ENCODE measurements at regions not wholly inside any gene's neighbourhood (a gene's known extent, or its start where the extent isn't known, plus 50 kb on each side); places are given as distances from the start of the nearest gene placed in this dataset.

DNA sequence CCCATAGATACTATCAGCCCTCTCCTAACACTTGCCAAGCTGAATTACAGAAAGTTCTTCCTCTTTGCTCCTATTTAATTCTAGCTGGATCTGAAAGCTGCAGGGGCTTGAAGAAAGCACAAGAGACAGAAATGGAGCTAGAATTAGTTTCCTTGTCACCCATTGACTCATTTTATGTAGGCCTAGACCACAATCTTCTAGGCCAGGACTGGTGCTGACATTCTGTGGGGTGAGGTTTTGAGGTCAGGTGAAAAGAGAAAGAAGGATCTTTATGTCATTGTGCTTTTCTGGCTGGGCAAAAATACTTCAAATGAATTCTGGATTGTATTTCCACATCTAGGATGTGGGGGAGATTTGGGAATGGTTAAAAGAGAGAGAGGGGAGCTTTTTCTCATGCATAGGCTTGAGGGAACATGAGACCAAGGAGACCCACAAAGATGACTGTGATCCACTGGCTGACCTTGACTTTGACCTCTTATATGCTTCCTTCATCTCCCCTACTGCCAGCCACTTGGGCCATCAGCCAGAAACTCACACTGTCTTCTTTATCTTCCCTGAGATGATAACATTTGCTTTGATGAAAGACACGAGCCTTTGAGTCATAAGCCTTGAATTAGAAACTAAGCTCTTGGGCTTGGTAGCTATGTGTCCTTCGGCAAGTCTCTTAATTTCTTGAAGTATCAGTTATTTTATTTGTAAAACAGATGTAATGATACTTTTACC is 274.9 kb upstream of the CADM1 start:
- no peak overlapping the region for H2AFZ ChIP-seq (ENCODE audit: low read length)
- no peak overlapping the region for H3K4me2 ChIP-seq (ENCODE audit: low read length)

DNA sequence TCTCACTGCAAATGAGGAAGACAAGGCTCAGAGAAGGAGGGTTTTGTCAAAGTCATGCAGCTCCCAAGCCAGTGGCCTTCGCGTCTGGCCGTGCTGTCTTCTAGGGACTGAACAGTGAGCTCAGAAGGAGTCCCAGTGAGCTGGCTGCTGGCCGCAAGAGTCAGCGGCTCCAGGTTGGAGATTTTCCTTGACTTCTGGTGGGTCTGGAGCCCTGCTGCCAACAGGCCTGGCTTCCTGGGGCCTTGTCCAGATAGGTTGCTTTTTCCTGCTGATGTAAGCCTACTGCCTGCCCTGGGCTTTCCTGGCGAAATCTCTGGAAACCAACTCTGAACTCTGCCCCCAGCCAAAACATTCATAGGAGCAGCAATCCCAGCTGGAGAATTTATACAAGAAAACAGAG is 272.7 kb upstream of the CADM1 start:
- H3K9me2 ChIP-seq (ENCODE audit: low read depth, low read length): no peaks in the 10 kb centered on the region
- H3K36me3 ChIP-seq (ENCODE audit: insufficient read depth, low read length): no peaks in the 10 kb centered on the region
- no peak overlapping the region for H3K4me2 ChIP-seq (ENCODE audit: low read length)
- no peak overlapping the region for H3K4me3 ChIP-seq (ENCODE audit: low read depth, low read length, poor library complexity, severe bottlenecking)
- H3K27me3 ChIP-seq (ENCODE audit: insufficient read depth, low read length): no peaks in the 10 kb centered on the region
- no peaks in the 10 kb centered on the region for H3K79me2 ChIP-seq (ENCODE audit: insufficient read depth, low read length)
- H3K4me1 ChIP-seq (ENCODE audit: insufficient read depth, low read length, severe bottlenecking): no peaks in the 10 kb centered on the region
- no peak overlapping the region for H3K9ac ChIP-seq (ENCODE audit: low read length)
- TF ChIP-seq EZH2 (IDR thresholded peaks at IDR 0.05; ENCODE audit: borderline replicate concordance, low read length): no peak
- TF ChIP-seq, protein P1, sequence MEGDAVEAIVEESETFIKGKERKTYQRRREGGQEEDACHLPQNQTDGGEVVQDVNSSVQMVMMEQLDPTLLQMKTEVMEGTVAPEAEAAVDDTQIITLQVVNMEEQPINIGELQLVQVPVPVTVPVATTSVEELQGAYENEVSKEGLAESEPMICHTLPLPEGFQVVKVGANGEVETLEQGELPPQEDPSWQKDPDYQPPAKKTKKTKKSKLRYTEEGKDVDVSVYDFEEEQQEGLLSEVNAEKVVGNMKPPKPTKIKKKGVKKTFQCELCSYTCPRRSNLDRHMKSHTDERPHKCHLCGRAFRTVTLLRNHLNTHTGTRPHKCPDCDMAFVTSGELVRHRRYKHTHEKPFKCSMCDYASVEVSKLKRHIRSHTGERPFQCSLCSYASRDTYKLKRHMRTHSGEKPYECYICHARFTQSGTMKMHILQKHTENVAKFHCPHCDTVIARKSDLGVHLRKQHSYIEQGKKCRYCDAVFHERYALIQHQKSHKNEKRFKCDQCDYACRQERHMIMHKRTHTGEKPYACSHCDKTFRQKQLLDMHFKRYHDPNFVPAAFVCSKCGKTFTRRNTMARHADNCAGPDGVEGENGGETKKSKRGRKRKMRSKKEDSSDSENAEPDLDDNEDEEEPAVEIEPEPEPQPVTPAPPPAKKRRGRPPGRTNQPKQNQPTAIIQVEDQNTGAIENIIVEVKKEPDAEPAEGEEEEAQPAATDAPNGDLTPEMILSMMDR (IDR thresholded peaks at IDR 0.05; ENCODE audit: low read length): no peak
- no peaks in the 10 kb centered on the region for H3F3A ChIP-seq (ENCODE audit: insufficient read depth, low read length)
- H4K20me1 ChIP-seq (ENCODE audit: insufficient read depth, low read length): no peaks in the 10 kb centered on the region
- H3K27ac ChIP-seq (ENCODE audit: low read depth, low read length, poor library complexity, severe bottlenecking): no peak overlapping the region
- no peaks in the 10 kb centered on the region for H3K9me3 ChIP-seq (ENCODE audit: low read length)
- no peak overlapping the region for H2AFZ ChIP-seq (ENCODE audit: low read length)

More for the DNA sequence above, 274.9 kb upstream of the CADM1 start:
- Histone ChIP-seq H3K9me2 (ENCODE audit: low read depth, low read length) (no peaks in the 10 kb centered on the region), H3K36me3 (ENCODE audit: insufficient read depth, low read length) (no peaks in the 10 kb centered on the region), H3F3A (ENCODE audit: insufficient read depth, low read length) (no peaks in the 10 kb centered on the region), H3K4me3 (ENCODE audit: low read depth, low read length, poor library complexity, severe bottlenecking) (no peak overlapping the region), H3K4me1 (ENCODE audit: insufficient read depth, low read length, severe bottlenecking) (no peaks in the 10 kb centered on the region), H3K79me2 (ENCODE audit: insufficient read depth, low read length) (no peaks in the 10 kb centered on the region), H3K9me3 (ENCODE audit: low read length) (no peaks in the 10 kb centered on the region), H3K27me3 (ENCODE audit: insufficient read depth, low read length) (no peaks in the 10 kb centered on the region), H3K27ac (ENCODE audit: low read depth, low read length, poor library complexity, severe bottlenecking) (no peak overlapping the region), H4K20me1 (ENCODE audit: insufficient read depth, low read length) (no peaks in the 10 kb centered on the region), H3K9ac (ENCODE audit: low read length) (no peak overlapping the region)
- TF ChIP-seq EZH2 (IDR thresholded peaks at IDR 0.05; ENCODE audit: borderline replicate concordance, low read length): no peak
- TF ChIP-seq, protein P1 (IDR thresholded peaks at IDR 0.05; ENCODE audit: low read length): no peak

DNA sequence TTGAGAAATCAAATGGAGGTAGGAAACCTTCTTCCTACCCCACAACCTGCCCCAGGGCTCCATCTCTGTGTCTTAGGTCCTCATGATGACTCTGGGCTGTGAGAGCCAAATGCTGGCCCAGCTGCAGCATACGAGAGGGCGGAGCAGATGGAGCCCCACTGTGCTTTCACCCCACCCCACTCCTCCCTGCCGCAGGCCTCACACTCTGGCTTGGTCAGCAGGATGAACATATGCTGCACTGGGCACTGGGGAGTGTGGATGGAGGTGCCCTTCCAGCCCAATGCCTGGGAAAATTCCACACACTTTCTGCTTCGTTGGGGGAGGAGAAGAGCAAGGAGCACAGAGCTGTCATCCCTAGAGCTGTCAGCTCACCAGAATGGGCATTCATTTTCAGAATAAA is 271.6 kb upstream of the CADM1 start:
- H3K79me2 ChIP-seq (ENCODE audit: insufficient read depth, low read length): no peaks in the 10 kb centered on the region
- no peaks in the 10 kb centered on the region for H3K36me3 ChIP-seq (ENCODE audit: insufficient read depth, low read length)
- H3K9me3 ChIP-seq (ENCODE audit: low read length): no peaks in the 10 kb centered on the region
- H3K9ac ChIP-seq (ENCODE audit: low read length): no peak overlapping the region
- H3K4me3 ChIP-seq (ENCODE audit: low read depth, low read length, poor library complexity, severe bottlenecking): no peak overlapping the region
- no peak for TF ChIP-seq EZH2 (IDR thresholded peaks at IDR 0.05; ENCODE audit: borderline replicate concordance, low read length)
- TF ChIP-seq, protein P1 (IDR thresholded peaks at IDR 0.05; ENCODE audit: low read length): no peak
- H3F3A ChIP-seq (ENCODE audit: insufficient read depth, low read length): no peaks in the 10 kb centered on the region
- no peak overlapping the region for H2AFZ ChIP-seq (ENCODE audit: low read length)
- no peak overlapping the region for H3K27ac ChIP-seq (ENCODE audit: low read depth, low read length, poor library complexity, severe bottlenecking)
- no peaks in the 10 kb centered on the region for H3K4me1 ChIP-seq (ENCODE audit: insufficient read depth, low read length, severe bottlenecking)
- no peaks in the 10 kb centered on the region for H3K9me2 ChIP-seq (ENCODE audit: low read depth, low read length)
- H3K27me3 ChIP-seq (ENCODE audit: insufficient read depth, low read length): no peaks in the 10 kb centered on the region
- no peak overlapping the region for H3K4me2 ChIP-seq (ENCODE audit: low read length)
- no peaks in the 10 kb centered on the region for H4K20me1 ChIP-seq (ENCODE audit: insufficient read depth, low read length)

Measured in OCI-LY1 (cell line).